HG03442 (cell line): ENCODE measurements at regions not wholly inside any gene's neighbourhood (a gene's known extent, or its start where the extent isn't known, plus 50 kb on each side); places are given as distances from the start of the nearest gene placed in this dataset.

ENCODE experiments used
- ATAC-seq: cut with Tn5 transposase; IDR thresholded peaks from one replicate; pipeline ENCODE4 v1.9.1; 2021; ENCODE audit warnings: mild to moderate bottlenecking, moderate library complexity; ENCODE audit not compliant: unreplicated experiment

GRCh38 chr1:184919892-184920291 lies 54.4 kb downstream of the NIBAN1 start:
- ATAC-seq, result no peak

- no peak for ATAC-seq
Measured at GRCh38 chr1:184915463-184916090, 58.7 kb downstream of the NIBAN1 start.

DNA sequence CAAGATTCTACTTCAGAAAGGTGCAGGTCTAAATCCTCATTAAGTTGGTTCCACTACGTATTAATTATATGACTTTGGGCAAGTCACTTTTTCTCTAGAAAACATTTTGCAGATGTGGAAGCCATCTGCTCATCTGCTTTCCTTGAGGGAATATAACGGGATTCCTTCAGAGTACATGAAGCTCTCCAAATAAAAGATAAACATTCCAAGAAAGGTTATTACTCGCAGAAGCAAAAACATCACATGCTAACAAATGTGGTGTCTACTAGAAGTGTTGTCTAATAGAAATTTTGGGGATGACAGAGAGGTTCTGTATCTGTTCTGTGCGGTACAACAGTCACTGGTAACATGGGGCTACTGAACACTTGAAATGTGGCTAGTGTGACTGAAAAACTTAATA lies 60.2 kb downstream of the NIBAN1 start:
- no peak for ATAC-seq

GRCh38 chr1:184912392-184912791 lies 61.9 kb downstream of the NIBAN1 start:
- no peak for ATAC-seq

DNA sequence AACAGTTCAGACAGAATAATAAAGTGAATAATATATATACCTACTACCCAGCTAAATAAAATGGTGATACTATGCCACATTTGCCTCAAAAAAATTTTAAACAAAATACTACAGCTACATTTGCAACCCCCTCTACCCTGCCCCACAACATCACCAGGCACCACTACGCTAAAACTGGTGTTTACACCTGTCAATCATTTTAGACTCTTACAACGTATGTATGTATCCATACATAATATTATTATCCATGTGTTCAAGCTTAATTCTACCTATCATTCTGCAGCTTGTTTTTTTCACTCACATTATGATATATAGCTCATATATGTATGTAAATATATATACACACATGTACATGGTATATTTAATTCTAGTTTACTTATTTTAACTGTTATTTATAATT lies 62.5 kb downstream of the NIBAN1 start:
- no peak for ATAC-seq

DNA sequence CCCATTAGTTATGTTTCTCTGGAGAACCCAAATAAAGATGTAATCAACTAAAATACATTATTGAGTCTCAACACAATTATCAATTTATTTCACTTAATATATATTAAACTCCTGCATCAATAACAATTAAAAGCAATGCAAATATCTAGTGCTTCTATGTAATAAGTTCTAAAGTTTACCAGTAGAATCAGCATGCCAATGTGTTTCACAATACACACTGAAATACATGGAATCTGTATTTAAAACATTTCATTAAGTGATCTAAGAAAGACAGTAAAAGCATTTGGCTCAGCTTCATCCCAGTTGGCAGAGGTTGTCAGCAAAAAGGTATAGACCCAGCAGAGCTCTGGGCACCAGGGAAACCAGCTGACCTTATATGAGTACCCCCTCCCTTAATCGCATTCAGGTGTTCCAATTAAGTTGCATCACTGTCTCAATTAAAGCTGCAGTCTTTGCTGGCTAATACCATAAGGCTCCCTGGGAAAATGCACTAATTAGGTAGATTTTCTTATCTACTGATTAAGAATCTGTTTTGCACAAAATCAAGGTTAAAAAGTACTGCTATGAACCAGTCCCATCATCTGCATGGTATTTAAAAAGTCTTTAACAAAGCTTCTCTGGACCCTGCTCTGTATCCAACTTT lies 63.1 kb downstream of the NIBAN1 start:
- ATAC-seq, result no peak

- no peak for ATAC-seq
Measured at GRCh38 chr1:184910691-184911091, 63.6 kb downstream of the NIBAN1 start.

DNA sequence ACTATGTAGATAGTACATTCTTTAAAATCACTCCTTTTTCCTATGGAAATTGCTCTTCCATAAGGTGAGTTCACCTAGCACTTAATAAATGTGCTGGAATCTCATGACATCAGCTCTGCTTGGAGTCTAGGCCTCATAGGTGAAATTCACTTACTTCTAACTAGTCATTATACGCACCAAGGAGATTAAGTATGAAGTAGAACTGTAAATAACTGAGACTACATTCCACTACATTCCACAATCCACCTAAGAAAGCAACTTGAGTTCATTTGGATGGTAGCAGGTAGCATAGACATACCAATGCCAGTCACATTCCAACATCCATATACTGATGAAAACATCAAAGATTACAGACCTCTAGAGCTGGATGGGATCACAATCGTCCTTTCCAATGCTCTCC lies 64.3 kb downstream of the NIBAN1 start:
- no peak for ATAC-seq

DNA sequence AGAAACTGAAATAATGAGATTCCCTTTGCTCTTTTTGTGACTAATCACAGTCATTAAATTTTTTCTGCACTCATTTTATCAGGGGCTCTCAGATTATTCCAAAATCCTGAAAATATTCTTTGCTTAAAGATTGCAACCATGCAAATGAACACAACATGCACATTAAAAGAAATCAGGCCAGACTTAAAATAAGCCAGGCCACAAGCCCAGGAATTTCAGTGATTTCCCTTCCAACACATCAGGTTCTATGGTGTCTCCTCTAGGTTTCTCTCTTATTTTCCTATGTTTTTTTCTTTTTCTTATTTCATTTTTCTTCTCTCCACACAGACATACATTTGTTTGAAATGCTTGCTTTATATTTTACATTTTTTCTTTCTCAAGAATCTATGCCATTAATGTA lies 65.3 kb downstream of the NIBAN1 start:
- no peak for ATAC-seq

GRCh38 chr1:184908506-184908905 lies 65.8 kb downstream of the NIBAN1 start:
- ATAC-seq, result no peak

GRCh38 chr1:184907500-184907899 lies 66.8 kb downstream of the NIBAN1 start:
- ATAC-seq, result no peak

- ATAC-seq, result no peak
Measured at GRCh38 chr1:184906761-184907160, 67.5 kb downstream of the NIBAN1 start.

DNA sequence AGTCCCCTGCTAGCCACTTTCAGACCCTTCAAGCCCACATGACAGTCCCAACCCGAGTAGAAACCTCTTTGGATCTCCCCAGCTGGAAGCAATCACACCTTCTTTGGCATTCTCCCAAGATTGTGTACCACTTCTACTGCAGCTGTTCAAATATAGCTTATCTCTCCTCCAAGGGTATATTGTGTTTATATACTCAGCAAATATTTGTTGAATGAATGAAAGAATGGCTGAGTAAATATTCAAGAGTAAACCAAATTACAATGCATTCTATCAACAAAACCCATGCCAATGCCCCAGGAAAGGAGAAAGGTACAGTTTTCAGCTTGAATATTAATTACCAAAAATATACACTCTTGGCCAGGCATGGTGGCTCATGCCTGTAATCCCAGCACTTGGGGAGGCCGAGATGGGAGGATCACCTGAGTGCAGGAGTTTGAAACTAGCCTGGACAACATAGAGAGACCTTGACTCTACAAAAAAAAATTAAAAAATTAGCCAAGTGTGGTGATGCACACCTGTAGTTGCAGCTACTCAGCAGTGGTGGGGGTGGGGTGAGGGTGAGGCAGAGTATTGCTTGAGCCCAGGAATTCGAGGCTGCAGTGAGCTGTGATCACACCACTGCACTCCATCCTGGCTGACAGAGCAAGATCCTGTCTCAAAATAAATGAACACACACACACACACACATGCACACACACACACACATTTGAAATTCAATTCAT lies 68.5 kb downstream of the NIBAN1 start:
- no peak for ATAC-seq

DNA sequence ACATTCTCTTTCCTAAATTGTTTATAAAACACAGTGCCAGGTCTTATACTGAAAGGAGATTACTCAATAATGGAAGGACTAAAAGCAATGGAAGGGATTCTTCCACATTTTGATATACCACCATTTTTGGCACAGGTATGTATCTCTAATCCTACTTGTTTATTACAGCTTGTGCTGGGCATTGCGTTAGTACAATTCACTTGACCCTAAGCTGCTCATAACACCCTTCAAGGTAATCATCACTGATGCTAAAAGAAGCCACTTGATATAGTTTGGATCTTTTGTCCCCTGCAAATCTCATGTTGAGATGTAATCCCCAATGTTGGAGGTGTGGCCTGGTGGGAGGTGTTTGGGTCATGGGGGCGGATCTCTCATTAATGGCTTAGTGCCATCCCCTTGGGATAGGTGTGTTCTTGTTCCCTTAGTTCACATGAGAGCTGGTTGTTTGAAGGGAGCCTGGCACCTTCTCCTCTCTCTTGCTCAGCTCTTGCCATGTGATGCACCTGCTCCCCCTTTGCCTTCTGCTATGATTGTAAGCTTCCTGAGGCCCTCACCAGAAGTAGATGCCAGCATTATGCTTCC lies 71.1 kb downstream of the NIBAN1 start:
- no peak for ATAC-seq

DNA sequence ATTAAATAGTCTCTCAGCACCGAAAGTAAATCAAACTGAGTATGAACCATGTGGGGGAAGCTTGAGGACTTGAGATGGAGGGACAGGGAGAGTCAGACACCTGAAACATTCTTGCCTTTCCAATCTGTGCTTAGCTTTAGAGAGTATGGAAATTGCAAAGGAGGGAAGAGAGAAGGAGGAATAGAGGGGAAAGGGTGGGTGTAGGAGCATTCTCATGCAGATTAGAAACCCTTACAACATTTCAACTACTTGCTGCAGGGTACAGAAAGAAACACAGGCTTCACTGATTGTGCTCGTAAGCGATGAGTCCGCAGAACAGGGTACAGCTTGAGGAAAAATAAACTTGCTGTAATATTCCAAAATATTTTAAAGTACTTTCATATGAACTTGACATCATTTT lies 73.8 kb downstream of the NIBAN1 start:
- no peak for ATAC-seq

GRCh38 chr1:184896000-184896399 lies 78.3 kb downstream of the NIBAN1 start:
- ATAC-seq, result no peak

GRCh38 chr1:184895086-184895485 lies 79.2 kb downstream of the NIBAN1 start:
- ATAC-seq, result no peak

DNA sequence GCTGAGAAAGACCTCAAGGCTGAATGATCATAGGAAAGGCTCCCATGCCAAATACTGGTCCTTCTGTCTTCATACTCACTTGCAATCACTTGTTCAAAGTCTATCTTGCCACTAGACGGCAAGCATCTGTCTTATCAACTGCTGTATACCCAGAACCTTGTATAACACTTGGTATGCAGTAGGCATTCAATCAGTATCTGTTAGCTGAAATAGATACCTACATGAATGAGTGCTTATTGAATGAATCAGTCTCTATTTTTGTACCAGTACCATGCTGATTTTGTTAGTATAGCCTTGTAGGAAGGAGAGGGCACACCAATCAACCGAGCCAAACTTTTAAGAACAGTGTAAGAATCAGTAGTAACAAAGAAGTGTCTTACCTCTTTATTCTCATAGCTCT lies 80.6 kb downstream of the NIBAN1 start:
- ATAC-seq, result no peak

DNA sequence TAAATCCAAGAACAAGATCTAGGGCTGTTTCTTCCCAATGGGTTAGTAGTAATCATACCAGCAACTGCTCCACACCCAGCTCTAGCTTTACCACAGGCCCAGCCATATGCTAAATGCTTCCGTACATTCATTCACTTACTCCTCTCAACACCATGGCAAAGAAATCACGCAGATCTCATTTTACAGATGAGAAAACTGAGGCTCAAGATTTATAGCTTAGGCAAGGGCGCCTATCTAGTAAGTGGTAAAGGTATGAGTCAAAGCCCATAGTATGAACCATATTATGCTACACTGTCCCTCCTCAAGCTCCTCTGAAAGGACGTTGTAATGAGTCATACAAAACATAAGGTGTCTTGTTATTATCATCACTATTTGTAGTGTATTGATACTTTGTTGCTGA lies 82.2 kb downstream of the NIBAN1 start:
- peak; percentile 88 for ATAC-seq

- ATAC-seq, result no peak
Measured at GRCh38 chr1:184891440-184891839, 82.9 kb downstream of the NIBAN1 start.

DNA sequence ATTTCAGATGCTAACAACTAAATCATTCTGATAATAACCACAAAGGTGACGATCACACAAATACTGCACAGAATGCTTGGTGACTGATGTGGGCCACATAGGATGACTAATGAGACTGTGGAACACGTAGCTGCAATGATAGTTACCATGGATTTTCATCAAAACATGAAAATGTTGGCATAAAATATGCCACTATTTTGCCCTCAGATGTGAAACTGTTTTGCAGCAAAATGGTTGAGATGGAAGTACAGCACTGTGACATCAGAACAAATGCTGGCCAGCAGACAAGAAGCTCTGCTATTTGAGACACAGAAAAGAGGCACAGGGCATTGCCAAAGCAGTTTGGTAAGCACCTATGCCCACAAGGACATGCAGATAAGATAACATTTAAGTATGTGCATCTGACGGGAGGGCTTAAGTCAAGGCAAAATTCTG lies 83.8 kb downstream of the NIBAN1 start:
- ATAC-seq, result no peak

DNA sequence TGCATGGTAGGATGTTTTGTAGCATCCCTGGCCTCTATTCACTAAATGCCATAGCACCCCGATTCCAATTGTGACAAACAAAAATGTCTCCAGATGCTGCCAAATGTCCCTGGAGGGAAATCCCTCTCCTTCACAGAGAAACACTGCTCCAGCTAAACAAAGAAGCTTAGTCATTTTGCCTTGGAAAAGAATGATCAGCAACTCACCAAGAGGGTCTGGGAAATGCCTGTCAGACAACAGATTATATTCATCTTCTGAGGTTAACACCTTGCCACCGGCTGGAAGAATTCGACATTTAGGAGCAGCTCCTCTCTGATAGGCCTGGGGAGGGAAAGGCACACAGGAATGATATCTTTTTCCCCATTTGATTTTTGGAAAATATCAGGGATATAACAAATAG lies 84.4 kb downstream of the NIBAN1 start:
- ATAC-seq, result no peak
